ENCODE measurements at regions not wholly inside any gene's neighbourhood (a gene's known extent, or its start where the extent isn't known, plus 50 kb on each side); places are given as distances from the start of the nearest gene placed in this dataset.

- DNase-seq (ENCODE audit: low read depth): no peak
Observed at GRCh38 chr7:21146642-21147423, 281.1 kb upstream of the SP4 start.

GRCh38 chr7:21149809-21150208 lies 278.1 kb upstream of the SP4 start:
- DNase-seq (ENCODE audit: low read depth): no peak

- DNase-seq (ENCODE audit: low read depth): no peak
Observed at GRCh38 chr7:21154614-21155013, 273.3 kb upstream of the SP4 start.

GRCh38 chr7:21159506-21159905 lies 268.4 kb upstream of the SP4 start:
- no peak for DNase-seq (ENCODE audit: low read depth)

- DNase-seq (ENCODE audit: low read depth): no peak
Observed at GRCh38 chr7:21160401-21160800, 267.5 kb upstream of the SP4 start.

GRCh38 chr7:21167942-21168341 lies 259.9 kb upstream of the SP4 start:
- no peak for DNase-seq (ENCODE audit: low read depth)

GRCh38 chr7:21169667-21170580 lies 258.0 kb upstream of the SP4 start:
- DNase-seq (ENCODE audit: low read depth): no peak

GRCh38 chr7:21172800-21173199 lies 255.1 kb upstream of the SP4 start:
- no peak for DNase-seq (ENCODE audit: low read depth)

- DNase-seq (ENCODE audit: low read depth): no peak
Observed at GRCh38 chr7:21173436-21173835, 254.4 kb upstream of the SP4 start.

- no peak for DNase-seq (ENCODE audit: low read depth)
Observed at GRCh38 chr7:21175714-21176113, 252.2 kb upstream of the SP4 start.

GRCh38 chr7:21184942-21185652 lies 242.8 kb upstream of the SP4 start:
- DNase-seq (ENCODE audit: low read depth): no peak

- no peak for DNase-seq (ENCODE audit: low read depth)
Observed at GRCh38 chr7:21185653-21186265, 242.1 kb upstream of the SP4 start.

- DNase-seq (ENCODE audit: low read depth): no peak
Observed at GRCh38 chr7:21191321-21192073, 236.4 kb upstream of the SP4 start.

- no peak for DNase-seq (ENCODE audit: low read depth)
Observed at GRCh38 chr7:21192657-21193056, 235.2 kb upstream of the SP4 start.

GRCh38 chr7:21193895-21194294 lies 234.0 kb upstream of the SP4 start:
- no peak for DNase-seq (ENCODE audit: low read depth)

GRCh38 chr7:21194936-21195335 lies 232.9 kb upstream of the SP4 start:
- DNase-seq (ENCODE audit: low read depth): no peak

GRCh38 chr7:21198921-21199320 lies 229.0 kb upstream of the SP4 start:
- no peak for DNase-seq (ENCODE audit: low read depth)

- DNase-seq (ENCODE audit: low read depth): no peak
Observed at GRCh38 chr7:21200503-21200902, 227.4 kb upstream of the SP4 start.

GRCh38 chr7:21214657-21215056 lies 213.2 kb upstream of the SP4 start:
- DNase-seq (ENCODE audit: low read depth): no peak

GRCh38 chr7:21215307-21215706 lies 212.6 kb upstream of the SP4 start:
- DNase-seq (ENCODE audit: low read depth): no peak

GRCh38 chr7:21217365-21217764 lies 210.5 kb upstream of the SP4 start:
- no peak for DNase-seq (ENCODE audit: low read depth)

All from non-pigmented ciliary epithelial cell (primary cell).